ENCODE measurements at regions not wholly inside any gene's neighbourhood (a gene's known extent, or its start where the extent isn't known, plus 50 kb on each side); places are given as distances from the start of the nearest gene placed in this dataset.

GRCh38 chr10:4177791-4178190 is 392.8 kb upstream of the KLF6 start:
- no peak for FAIRE-seq
- H2AFZ ChIP-seq (ENCODE audit: low read depth, low read length) = no peak overlapping the region

More at GRCh38 chr10:4177791-4178190, 392.8 kb upstream of the KLF6 start:
- H3K9me1 ChIP-seq (replicated peaks; ENCODE audit: control insufficient read depth, extremely low read depth, insufficient read depth, low read length) = no peaks in the 10 kb centered on the region
- no peaks in the 10 kb centered on the region for H3K79me2 ChIP-seq (ENCODE audit: control insufficient read depth, insufficient read depth, low read length)
- no TSS peak for BruUV-seq (replicated peaks)
- DNase-seq (ENCODE audit: low read depth, low spot score) = no peak
- no peaks in the 10 kb centered on the region for H3K36me3 ChIP-seq (ENCODE audit: control insufficient read depth in 2 of 2, extremely low read depth in 1 of 2, insufficient read depth in 2 of 2, low read length in 2 of 2)
- H3K9me3 ChIP-seq (replicated peaks; ENCODE audit: control insufficient read depth, insufficient read depth, low read length) = no peaks in the 10 kb centered on the region
- no peaks in the 10 kb centered on the region for H3K27me3 ChIP-seq (ENCODE audit: control insufficient read depth in 2 of 2, insufficient read depth in 2 of 2, low read length in 2 of 2)
- no peaks in the 10 kb centered on the region for H3K4me1 ChIP-seq (ENCODE audit: control insufficient read depth, extremely low read depth, insufficient read depth, low read length)
- POLR2A ChIA-PET = no interaction called here
- H3K9ac ChIP-seq (replicated peaks; ENCODE audit: extremely low read depth, insufficient read depth, low read length) = no peak overlapping the region
- intact Hi-C loops (cut with micrococcal nuclease) = no loop called here
- H3K4me3 ChIP-seq (replicated peaks in 1 of 3; ENCODE audit: insufficient read depth in 1 of 3, low read depth in 1 of 3, low read length in 3 of 3) = no peak overlapping the region
- TF ChIP-seq MAX (IDR thresholded peaks at IDR 0.05; ENCODE audit: insufficient read depth, insufficient read length) (no peak), JUN (IDR thresholded peaks at IDR 0.05; ENCODE audit: borderline replicate concordance, insufficient read depth, insufficient read length, low read depth) (no peak), POLR2AphosphoS5 (IDR thresholded peaks at IDR 0.05; ENCODE audit: insufficient read depth, low read depth, low read length) (no peak), POLR2A (IDR thresholded peaks at IDR 0.05; ENCODE audit: low read depth, low read length) (no peak), EZH2 (IDR thresholded peaks at IDR 0.05; ENCODE audit: borderline replicate concordance, low read depth, low read length, severe bottlenecking) (no peak), FOS (IDR thresholded peaks at IDR 0.05; ENCODE audit: borderline replicate concordance, insufficient read depth, low read length) (no peak), GATA2 (IDR thresholded peaks at IDR 0.05; ENCODE audit: insufficient read depth, insufficient read length, low read depth, low read length) (no peak), MYC (IDR thresholded peaks at IDR 0.05; ENCODE audit: low read depth, low read length) (no peak)
- TF ChIP-seq, protein P1, sequence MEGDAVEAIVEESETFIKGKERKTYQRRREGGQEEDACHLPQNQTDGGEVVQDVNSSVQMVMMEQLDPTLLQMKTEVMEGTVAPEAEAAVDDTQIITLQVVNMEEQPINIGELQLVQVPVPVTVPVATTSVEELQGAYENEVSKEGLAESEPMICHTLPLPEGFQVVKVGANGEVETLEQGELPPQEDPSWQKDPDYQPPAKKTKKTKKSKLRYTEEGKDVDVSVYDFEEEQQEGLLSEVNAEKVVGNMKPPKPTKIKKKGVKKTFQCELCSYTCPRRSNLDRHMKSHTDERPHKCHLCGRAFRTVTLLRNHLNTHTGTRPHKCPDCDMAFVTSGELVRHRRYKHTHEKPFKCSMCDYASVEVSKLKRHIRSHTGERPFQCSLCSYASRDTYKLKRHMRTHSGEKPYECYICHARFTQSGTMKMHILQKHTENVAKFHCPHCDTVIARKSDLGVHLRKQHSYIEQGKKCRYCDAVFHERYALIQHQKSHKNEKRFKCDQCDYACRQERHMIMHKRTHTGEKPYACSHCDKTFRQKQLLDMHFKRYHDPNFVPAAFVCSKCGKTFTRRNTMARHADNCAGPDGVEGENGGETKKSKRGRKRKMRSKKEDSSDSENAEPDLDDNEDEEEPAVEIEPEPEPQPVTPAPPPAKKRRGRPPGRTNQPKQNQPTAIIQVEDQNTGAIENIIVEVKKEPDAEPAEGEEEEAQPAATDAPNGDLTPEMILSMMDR (IDR thresholded peaks at IDR 0.05; ENCODE audit: extremely low read depth in 1 of 2, insufficient read depth in 1 of 2, low read depth in 1 of 2, low read length in 2 of 2) = no peak
- dilution Hi-C loops (cut with MboI; ENCODE audit: extremely low pct_ligation_motif_present, low sequenced_read_pairs) = no loop called here
- no peak overlapping the region for H3K4me2 ChIP-seq (ENCODE audit: insufficient read depth, low read length)
- no peak overlapping the region for H3K27ac ChIP-seq (ENCODE audit: insufficient read depth, low read depth, low read length)
- H4K20me1 ChIP-seq (replicated peaks; ENCODE audit: control insufficient read depth, extremely low read depth, insufficient read depth, low read length) = no peaks in the 10 kb centered on the region
- CTCF ChIA-PET = no interaction called here
